ENCODE measurements at regions not wholly inside any gene's neighbourhood (a gene's known extent, or its start where the extent isn't known, plus 50 kb on each side); places are given as distances from the start of the nearest gene placed in this dataset.

- H3K9ac ChIP-seq: no peak overlapping the region
- no peak overlapping the region for H2AFZ ChIP-seq (ENCODE audit: low read depth)
- H3K36me3 ChIP-seq (ENCODE audit: insufficient read depth): no peaks in the 10 kb centered on the region
- H3K4me1 ChIP-seq (ENCODE audit: low read depth, poor library complexity, severe bottlenecking): no peaks in the 10 kb centered on the region
- no peaks in the 10 kb centered on the region for H3K27me3 ChIP-seq (ENCODE audit: insufficient read depth, low read depth)
- H3K79me2 ChIP-seq (ENCODE audit: insufficient read depth, low read depth): no peaks in the 10 kb centered on the region
- no peaks in the 10 kb centered on the region for H4K20me1 ChIP-seq (ENCODE audit: insufficient read depth)
- H3K4me2 ChIP-seq: no peak overlapping the region
- H3K4me3 ChIP-seq (IDR thresholded peaks at IDR 0.05; ENCODE audit: insufficient read depth, low read depth, low read length): no peak overlapping the region
- TF ChIP-seq, protein P1, sequence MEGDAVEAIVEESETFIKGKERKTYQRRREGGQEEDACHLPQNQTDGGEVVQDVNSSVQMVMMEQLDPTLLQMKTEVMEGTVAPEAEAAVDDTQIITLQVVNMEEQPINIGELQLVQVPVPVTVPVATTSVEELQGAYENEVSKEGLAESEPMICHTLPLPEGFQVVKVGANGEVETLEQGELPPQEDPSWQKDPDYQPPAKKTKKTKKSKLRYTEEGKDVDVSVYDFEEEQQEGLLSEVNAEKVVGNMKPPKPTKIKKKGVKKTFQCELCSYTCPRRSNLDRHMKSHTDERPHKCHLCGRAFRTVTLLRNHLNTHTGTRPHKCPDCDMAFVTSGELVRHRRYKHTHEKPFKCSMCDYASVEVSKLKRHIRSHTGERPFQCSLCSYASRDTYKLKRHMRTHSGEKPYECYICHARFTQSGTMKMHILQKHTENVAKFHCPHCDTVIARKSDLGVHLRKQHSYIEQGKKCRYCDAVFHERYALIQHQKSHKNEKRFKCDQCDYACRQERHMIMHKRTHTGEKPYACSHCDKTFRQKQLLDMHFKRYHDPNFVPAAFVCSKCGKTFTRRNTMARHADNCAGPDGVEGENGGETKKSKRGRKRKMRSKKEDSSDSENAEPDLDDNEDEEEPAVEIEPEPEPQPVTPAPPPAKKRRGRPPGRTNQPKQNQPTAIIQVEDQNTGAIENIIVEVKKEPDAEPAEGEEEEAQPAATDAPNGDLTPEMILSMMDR (conservative IDR thresholded peaks at IDR 0.05; ENCODE audit: low read depth, low read length): no peak
- no peak overlapping the region for H3K27ac ChIP-seq
These were observed 215.6 kb upstream of the RBMS3 start for GRCh38 chr3:29065211-29065785.

- Histone ChIP-seq H4K20me1 (ENCODE audit: insufficient read depth) (no peaks in the 10 kb centered on the region), H3K4me2 (no peak overlapping the region), H3K27me3 (ENCODE audit: insufficient read depth, low read depth) (no peaks in the 10 kb centered on the region), H3K79me2 (ENCODE audit: insufficient read depth, low read depth) (no peaks in the 10 kb centered on the region), H3K27ac (no peak overlapping the region), H3K9ac (no peak overlapping the region), H2AFZ (ENCODE audit: low read depth) (no peak overlapping the region), H3K36me3 (ENCODE audit: insufficient read depth) (no peaks in the 10 kb centered on the region), H3K4me1 (ENCODE audit: low read depth, poor library complexity, severe bottlenecking) (no peaks in the 10 kb centered on the region), H3K4me3 (IDR thresholded peaks at IDR 0.05; ENCODE audit: insufficient read depth, low read depth, low read length) (no peak overlapping the region)
- TF ChIP-seq, protein P1 (conservative IDR thresholded peaks at IDR 0.05; ENCODE audit: low read depth, low read length): no peak
These were observed 213.9 kb upstream of the RBMS3 start for GRCh38 chr3:29067007-29067406.

DNA sequence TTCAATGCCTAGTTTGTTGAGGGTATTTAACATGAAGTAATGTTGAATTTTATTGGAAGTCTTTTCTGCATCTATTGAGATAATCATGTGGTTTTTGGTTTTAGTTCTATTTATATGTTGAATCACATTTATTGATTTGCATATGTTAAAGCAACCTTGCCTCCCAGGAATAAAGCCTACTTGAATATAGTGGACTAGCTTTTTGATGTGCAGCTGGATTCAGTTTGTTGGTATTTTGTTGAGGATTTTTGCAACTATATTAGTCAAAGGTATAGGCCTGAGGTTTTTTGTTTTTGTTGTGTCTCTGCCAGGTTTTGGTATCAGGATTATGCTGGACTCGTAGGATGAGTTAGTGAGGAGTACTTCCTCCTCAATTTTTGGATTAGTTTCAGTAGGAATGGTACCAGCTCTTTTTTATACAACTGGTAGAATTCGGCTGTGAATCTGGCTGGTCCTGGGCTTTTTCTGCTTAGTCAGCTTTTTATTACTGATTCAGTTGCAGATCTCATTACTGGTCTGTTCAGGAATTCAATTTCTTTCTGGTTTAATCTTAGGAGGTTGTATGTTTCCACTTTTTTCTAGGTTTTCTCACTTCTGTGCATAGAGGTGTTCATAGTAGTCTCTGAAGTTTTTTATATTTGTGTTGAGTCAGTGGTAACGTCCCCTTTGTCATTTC lies 209.8 kb upstream of the RBMS3 start:
- no peaks in the 10 kb centered on the region for H4K20me1 ChIP-seq (ENCODE audit: insufficient read depth)
- no peak overlapping the region for H3K4me2 ChIP-seq
- no peaks in the 10 kb centered on the region for H3K27me3 ChIP-seq (ENCODE audit: insufficient read depth, low read depth)
- no peak overlapping the region for H3K27ac ChIP-seq
- H3K36me3 ChIP-seq (ENCODE audit: insufficient read depth): no peaks in the 10 kb centered on the region
- H3K9ac ChIP-seq: no peak overlapping the region
- H3K4me1 ChIP-seq (ENCODE audit: low read depth, poor library complexity, severe bottlenecking): no peaks in the 10 kb centered on the region
- H2AFZ ChIP-seq (ENCODE audit: low read depth): no peak overlapping the region
- H3K4me3 ChIP-seq (IDR thresholded peaks at IDR 0.05; ENCODE audit: insufficient read depth, low read depth, low read length): no peak overlapping the region
- H3K79me2 ChIP-seq (ENCODE audit: insufficient read depth, low read depth): no peaks in the 10 kb centered on the region
- TF ChIP-seq, protein P1 (conservative IDR thresholded peaks at IDR 0.05; ENCODE audit: low read depth, low read length): no peak

DNA sequence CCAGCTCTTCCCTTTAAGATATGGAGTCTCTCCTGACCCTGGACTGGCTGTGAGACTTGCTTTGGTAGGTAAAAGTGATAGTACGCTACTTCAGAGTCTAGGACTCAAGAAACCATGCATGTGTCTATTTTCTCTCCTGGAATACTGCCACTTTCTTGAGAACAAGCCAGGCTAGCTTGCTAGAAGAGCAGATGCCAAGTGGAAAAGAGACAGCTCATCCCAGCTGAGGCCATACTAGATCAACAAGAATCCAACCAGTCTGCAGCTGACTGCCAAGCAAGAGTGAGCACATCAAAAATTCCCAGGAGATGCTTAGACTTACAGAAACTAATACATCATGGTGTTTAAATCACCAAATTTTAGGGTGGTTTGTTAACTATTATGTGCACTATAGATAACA lies 208.3 kb upstream of the RBMS3 start:
- no peaks in the 10 kb centered on the region for H3K79me2 ChIP-seq (ENCODE audit: insufficient read depth, low read depth)
- no peak overlapping the region for H3K27ac ChIP-seq
- H2AFZ ChIP-seq (ENCODE audit: low read depth): no peak overlapping the region
- H3K9ac ChIP-seq: no peak overlapping the region
- H3K4me3 ChIP-seq (IDR thresholded peaks at IDR 0.05; ENCODE audit: insufficient read depth, low read depth, low read length): no peak overlapping the region
- no peaks in the 10 kb centered on the region for H3K27me3 ChIP-seq (ENCODE audit: insufficient read depth, low read depth)
- no peaks in the 10 kb centered on the region for H3K36me3 ChIP-seq (ENCODE audit: insufficient read depth)
- H3K4me2 ChIP-seq: no peak overlapping the region
- no peaks in the 10 kb centered on the region for H4K20me1 ChIP-seq (ENCODE audit: insufficient read depth)
- no peaks in the 10 kb centered on the region for H3K4me1 ChIP-seq (ENCODE audit: low read depth, poor library complexity, severe bottlenecking)
- TF ChIP-seq, protein P1 (conservative IDR thresholded peaks at IDR 0.05; ENCODE audit: low read depth, low read length): no peak
